ENCODE measurements at regions not wholly inside any gene's neighbourhood (a gene's known extent, or its start where the extent isn't known, plus 50 kb on each side); places are given as distances from the start of the nearest gene placed in this dataset.
"Not testable (repeated sequence)": the region's sequence is repeated elsewhere in the genome, so short reads cannot be mapped to it uniquely, and the experiment has no call there.

- H3K4me1 Mint-ChIP-seq; H3K36me3 Mint-ChIP-seq (ENCODE audit: low read depth); POLR2A ChIA-PET; DNase-seq; H3K4me3 Mint-ChIP-seq; CTCF ChIA-PET; H3K27ac Mint-ChIP-seq; H3K27me3 Mint-ChIP-seq: not testable (repeated sequence)
- H3K9me3 Mint-ChIP-seq, result peaks cover 11% of the 10 kb centered on the region
Measured at GRCh38 chr19:34871911-34872310, 54.8 kb upstream of the ZNF30 start.

GRCh38 chr19:34867631-34868030, 59.1 kb upstream of the ZNF30 start:
- Mint-ChIP-seq H3K4me1 (no peaks in the 10 kb centered on the region), H3K4me3 (no peak overlapping the region), H3K27ac (no peak overlapping the region), H3K27me3 (no peaks in the 10 kb centered on the region), H3K36me3 (ENCODE audit: low read depth) (no peaks in the 10 kb centered on the region), H3K9me3 (peaks cover 15% of the 10 kb centered on the region)
- ChIA-PET POLR2A (no interaction called here), CTCF (no interaction called here)
- no peak for DNase-seq

GRCh38 chr19:34865225-34865624, 61.5 kb upstream of the ZNF30 start:
- H3K36me3 Mint-ChIP-seq (ENCODE audit: low read depth); POLR2A ChIA-PET; DNase-seq; CTCF ChIA-PET; H3K4me1 Mint-ChIP-seq; H3K27ac Mint-ChIP-seq; H3K4me3 Mint-ChIP-seq; H3K27me3 Mint-ChIP-seq: not testable (repeated sequence)
- H3K9me3 Mint-ChIP-seq, result peaks cover 17% of the 10 kb centered on the region

GRCh38 chr19:34859823-34860736, 66.6 kb upstream of the ZNF30 start:
- POLR2A ChIA-PET, H3K27me3 Mint-ChIP-seq, CTCF ChIA-PET: not testable (repeated sequence)
- Mint-ChIP-seq H3K9me3 (peaks cover 21% of the 10 kb centered on the region), H3K4me1 (peaks cover 23% of the 10 kb centered on the region), H3K27ac (peak overlapping the region; percentile 93), H3K36me3 (ENCODE audit: low read depth) (peaks cover 39% of the 10 kb centered on the region), H3K4me3 (peak overlapping the region; percentile 93)
- DNase-seq, result peak; percentile 8

- Mint-ChIP-seq H3K4me3 (peak overlapping the region; percentile 93), H3K4me1 (peaks cover 23% of the 10 kb centered on the region), H3K27ac (peak overlapping the region; percentile 93), H3K36me3 (ENCODE audit: low read depth) (peaks cover 39% of the 10 kb centered on the region), H3K9me3 (peaks cover 21% of the 10 kb centered on the region)
- POLR2A ChIA-PET, CTCF ChIA-PET, H3K27me3 Mint-ChIP-seq, DNase-seq: not testable (repeated sequence)
Measured at GRCh38 chr19:34859325-34859724, 67.4 kb upstream of the ZNF30 start.

- CTCF ChIA-PET, result no interaction called here
- no peak overlapping the region for H3K4me3 Mint-ChIP-seq
- peaks cover 24% of the 10 kb centered on the region for H3K4me1 Mint-ChIP-seq
- H3K36me3 Mint-ChIP-seq (ENCODE audit: low read depth), result peaks cover 39% of the 10 kb centered on the region
- POLR2A ChIA-PET, result no interaction called here
- DNase-seq, result no peak
- H3K27ac Mint-ChIP-seq, result no peak overlapping the region
- H3K9me3 Mint-ChIP-seq, result peaks cover 19% of the 10 kb centered on the region
- no peaks in the 10 kb centered on the region for H3K27me3 Mint-ChIP-seq
Measured at GRCh38 chr19:34856052-34856451, 70.7 kb upstream of the ZNF30 start.

GRCh38 chr19:34853369-34853768, 73.3 kb upstream of the ZNF30 start:
- H3K4me1 Mint-ChIP-seq, result peaks cover 7% of the 10 kb centered on the region
- ChIA-PET POLR2A (no interaction called here), CTCF (no interaction called here)
- no peak overlapping the region for H3K27ac Mint-ChIP-seq
- H3K27me3 Mint-ChIP-seq, result no peaks in the 10 kb centered on the region
- no peak overlapping the region for H3K4me3 Mint-ChIP-seq
- peaks cover 9% of the 10 kb centered on the region for H3K9me3 Mint-ChIP-seq
- peaks cover 35% of the 10 kb centered on the region for H3K36me3 Mint-ChIP-seq (ENCODE audit: low read depth)
- DNase-seq, result no peak

- DNase-seq, result no peak
- Mint-ChIP-seq H3K9me3 (peaks cover 8% of the 10 kb centered on the region), H3K27ac (peak overlapping the region; percentile 11), H3K4me1 (peaks cover 1% of the 10 kb centered on the region), H3K4me3 (no peak overlapping the region), H3K27me3 (no peaks in the 10 kb centered on the region), H3K36me3 (ENCODE audit: low read depth) (peaks cover 28% of the 10 kb centered on the region)
- CTCF ChIA-PET, result no interaction called here
- POLR2A ChIA-PET, result no interaction called here
Measured at GRCh38 chr19:34852669-34853068, 74.0 kb upstream of the ZNF30 start.

- Mint-ChIP-seq H3K27me3 (no peaks in the 10 kb centered on the region), H3K4me3 (no peak overlapping the region), H3K9me3 (peaks cover 3% of the 10 kb centered on the region), H3K36me3 (ENCODE audit: low read depth) (peaks cover 19% of the 10 kb centered on the region), H3K4me1 (peaks cover 1% of the 10 kb centered on the region), H3K27ac (no peak overlapping the region)
- no peak for DNase-seq
- ChIA-PET CTCF (no interaction called here), POLR2A (no interaction called here)
Measured at GRCh38 chr19:34851277-34851804, 75.4 kb upstream of the ZNF30 start.

GRCh38 chr19:34847393-34847792, 74.4 kb upstream of the ZNF599 start:
- CTCF ChIA-PET, result no interaction called here
- Mint-ChIP-seq H3K9me3 (peaks cover 3% of the 10 kb centered on the region), H3K36me3 (ENCODE audit: low read depth) (peaks cover 10% of the 10 kb centered on the region), H3K27me3 (no peaks in the 10 kb centered on the region), H3K27ac (no peak overlapping the region), H3K4me1 (no peaks in the 10 kb centered on the region), H3K4me3 (no peak overlapping the region)
- POLR2A ChIA-PET, result no interaction called here
- no peak for DNase-seq

- POLR2A ChIA-PET, result no interaction called here
- CTCF ChIA-PET, result no interaction called here
- H3K9me3 Mint-ChIP-seq, result peaks cover 3% of the 10 kb centered on the region
- no peak for DNase-seq
- no peak overlapping the region for H3K4me3 Mint-ChIP-seq
- no peaks in the 10 kb centered on the region for H3K4me1 Mint-ChIP-seq
- H3K27ac Mint-ChIP-seq, result no peak overlapping the region
- no peaks in the 10 kb centered on the region for H3K27me3 Mint-ChIP-seq
- peaks cover 4% of the 10 kb centered on the region for H3K36me3 Mint-ChIP-seq (ENCODE audit: low read depth)
Measured at GRCh38 chr19:34844277-34844676, 71.3 kb upstream of the ZNF599 start.

- peaks cover 2% of the 10 kb centered on the region for H3K27me3 Mint-ChIP-seq
- ChIA-PET POLR2A (no interaction called here), CTCF (no interaction called here)
- H3K27ac Mint-ChIP-seq, result no peak overlapping the region
- DNase-seq, result no peak
- H3K36me3 Mint-ChIP-seq (ENCODE audit: low read depth), result no peaks in the 10 kb centered on the region
- H3K4me1 Mint-ChIP-seq, result peaks cover 6% of the 10 kb centered on the region
- H3K4me3 Mint-ChIP-seq, result no peak overlapping the region
- H3K9me3 Mint-ChIP-seq, result no peaks in the 10 kb centered on the region
Measured at GRCh38 chr19:34841780-34842179, 68.8 kb upstream of the ZNF599 start.

GRCh38 chr19:34838753-34839431, 65.9 kb upstream of the ZNF599 start:
- ChIA-PET CTCF (interaction anchor here (1.2 to 1.4 kb wide), 2 partner anchors 12 to 14 kb away, joined by 3 to 4 read pairs; no protein-coding TSS in a partner anchor), POLR2A (no interaction called here)
- Mint-ChIP-seq H3K4me3 (no peak overlapping the region), H3K27me3 (peaks cover 2% of the 10 kb centered on the region), H3K9me3 (no peaks in the 10 kb centered on the region), H3K4me1 (peaks cover 6% of the 10 kb centered on the region), H3K36me3 (ENCODE audit: low read depth) (no peaks in the 10 kb centered on the region), H3K27ac (no peak overlapping the region)
- DNase-seq, result peak; percentile 12

Data from activated CD4-positive, alpha-beta T cell treated with anti-CD3 and anti-CD28 coated beads, Interleukin-2, amount 10 ng/mL, durations not matched to agents 7 days and 5 days (primary cell).